Endothelial cell of umbilical vein (primary cell): ENCODE measurements at regions not wholly inside any gene's neighbourhood (a gene's known extent, or its start where the extent isn't known, plus 50 kb on each side); places are given as distances from the start of the nearest gene placed in this dataset.
"Not testable (repeated sequence)": the region's sequence is repeated elsewhere in the genome, so short reads cannot be mapped to it uniquely, and the experiment has no call there.

Experiments used
- BruUV-seq: library from RNA; stranded (reverse); fragments of 400-500 nt; replicated peaks from 2 replicates; lab custom pipeline; 2021; lab: Mats Ljungman, UMichigan
- CTCF ChIA-PET: fragments of 300-600, 350-600 bp; sonication (Branson Sonifier 250); formaldehyde crosslinking; loops from one replicate; lab custom pipeline; 2021; ENCODE audit warnings: antibody characterized with exemption, inconsistent platforms; lab: Charles Lee
- POLR2A ChIA-PET: fragments of 300-600, 350-600 bp; sonication (Branson Sonifier 250); formaldehyde crosslinking; loops from one replicate; lab custom pipeline; 2021; ENCODE audit warnings: antibody characterized with exemption, inconsistent platforms; lab: Charles Lee
- DNase-seq: peaks from one replicate; pipeline ENCODE4 v3.0.0-alpha.2; 2011; ENCODE audit warnings: low read depth, low spot score
- FAIRE-seq: peaks from 2 replicates; lab custom pipeline; 2011; peaks lifted over from hg19 to GRCh38; lab: Jason Lieb, UNC
- H2AFZ ChIP-seq: 2 replicates; pipeline ENCODE4 v1.6.0; 2012; ENCODE audit warnings: low read depth, low read length, control low read depth, inconsistent platforms
- H3K27ac ChIP-seq: 2 replicates; pipeline ENCODE4 v1.5.1; 2011; ENCODE audit warnings: low read depth, mild to moderate bottlenecking, control low read depth, low read length, moderate library complexity; ENCODE audit not compliant: insufficient read depth
- H3K27me3 ChIP-seq, 2 experiments: 2 replicates each; pipeline versions ENCODE4 v1.6.0 to v1.6.1; 2011; ENCODE audit warnings: low read length in 2 of 2, mixed read lengths in 1 of 2; ENCODE audit not compliant: control insufficient read depth in 2 of 2, insufficient read depth in 2 of 2
- H3K36me3 ChIP-seq, 2 experiments: 2 replicates in 1 of 2; 3 replicates in 1 of 2; pipeline ENCODE4 v1.5.1; 2011; ENCODE audit warnings: low read length in 2 of 2, mild to moderate bottlenecking in 1 of 2, moderate library complexity in 1 of 2; ENCODE audit not compliant: control insufficient read depth in 2 of 2, insufficient read depth in 2 of 2; ENCODE audit errors: extremely low read depth in 1 of 2
- H3K4me1 ChIP-seq: 3 replicates; pipeline ENCODE4 v1.5.1; 2011; ENCODE audit warnings: mild to moderate bottlenecking, low read length; ENCODE audit not compliant: control insufficient read depth, insufficient read depth; ENCODE audit errors: extremely low read depth
- H3K4me2 ChIP-seq: 2 replicates; pipeline ENCODE4 v1.6.1; 2011; ENCODE audit warnings: low read length, control low read depth, mixed read lengths; ENCODE audit not compliant: insufficient read depth
- H3K4me3 ChIP-seq, 3 experiments: fragments of 200-600 bp in 1 of 3; sonication (generic), shearing (Covaris generic) in 1 of 3; replicated peaks in 1 of 3; 2 replicates each; pipeline ENCODE4 v1.5.1; 2011 to 2016; ENCODE audit warnings: control low read depth in 3 of 3, low read length in 3 of 3, mild to moderate bottlenecking in 2 of 3, inconsistent platforms in 1 of 3, low read depth in 1 of 3, moderate library complexity in 1 of 3; ENCODE audit not compliant: insufficient read depth in 1 of 3
- H3K79me2 ChIP-seq: 2 replicates; pipeline ENCODE4 v1.6.0; 2012; ENCODE audit warnings: low read length, inconsistent platforms; ENCODE audit not compliant: control insufficient read depth, insufficient read depth
- H3K9ac ChIP-seq: replicated peaks from 2 replicates; pipeline ENCODE3; 2011; ENCODE audit warnings: low read length, control low read depth; ENCODE audit not compliant: insufficient read depth; ENCODE audit errors: extremely low read depth
- H3K9me1 ChIP-seq: replicated peaks from 3 replicates; pipeline ENCODE4 v1.6.0; 2011; ENCODE audit warnings: mild to moderate bottlenecking, low read length; ENCODE audit not compliant: control insufficient read depth, insufficient read depth; ENCODE audit errors: extremely low read depth
- H3K9me3 ChIP-seq: replicated peaks from 2 replicates; pipeline ENCODE4 v1.5.1; 2012; ENCODE audit warnings: low read length, inconsistent platforms; ENCODE audit not compliant: control insufficient read depth, insufficient read depth
- H4K20me1 ChIP-seq: replicated peaks from 2 replicates; pipeline ENCODE3; 2011; ENCODE audit warnings: mild to moderate bottlenecking, low read length; ENCODE audit not compliant: control insufficient read depth, insufficient read depth; ENCODE audit errors: extremely low read depth
- EZH2 ChIP-seq: IDR thresholded peaks from 2 replicates; pipeline ENCODE4 v1.6.1; 2012; ENCODE audit warnings: borderline replicate concordance, low read depth, mild to moderate bottlenecking, moderate library complexity, low read length, inconsistent platforms; ENCODE audit not compliant: severe bottlenecking
- FOS ChIP-seq: IDR thresholded peaks from 2 replicates; pipeline ENCODE4 v1.6.1; 2011; ENCODE audit warnings: mild to moderate bottlenecking, low read length, moderate library complexity, borderline replicate concordance; ENCODE audit not compliant: insufficient read depth
- GATA2 ChIP-seq: IDR thresholded peaks from 2 replicates; pipeline ENCODE4 v1.7.0; 2011; ENCODE audit warnings: low read depth, mild to moderate bottlenecking, moderate library complexity, mixed read lengths, low read length; ENCODE audit not compliant: insufficient read length, insufficient read depth
- JUN ChIP-seq: IDR thresholded peaks from 2 replicates; pipeline ENCODE4 v1.6.1; 2011; ENCODE audit warnings: borderline replicate concordance, low read depth; ENCODE audit not compliant: insufficient read length, insufficient read depth
- MYC ChIP-seq: IDR thresholded peaks from one replicate; pipeline ENCODE4 v1.6.1; 2011; ENCODE audit warnings: mild to moderate bottlenecking, low read depth, low read length
- POLR2A ChIP-seq: IDR thresholded peaks from 2 replicates; pipeline ENCODE4 v1.6.1; 2012; ENCODE audit warnings: low read depth, mild to moderate bottlenecking, control low read depth, low read length
- POLR2AphosphoS5 ChIP-seq: IDR thresholded peaks from 2 replicates; pipeline ENCODE4 v1.6.1; 2012; ENCODE audit warnings: low read depth, mild to moderate bottlenecking, control low read depth, low read length, moderate library complexity; ENCODE audit not compliant: insufficient read depth
- dilution Hi-C: fragments of 300-500 bp; cut with MboI; formaldehyde crosslinking; loops from one replicate; pipeline ENCODE4 v1.15.0; 2019; ENCODE audit warnings: low sequenced_read_pairs; ENCODE audit not compliant: extremely low pct_ligation_motif_present
- intact Hi-C: fragments of 100-400 bp; cut with micrococcal nuclease; formaldehyde crosslinking; loops from one replicate; pipeline ENCODE4 v1.10.0; 2022
- TF ChIP-seq, protein P1 (sequence below): IDR thresholded peaks from 2 replicates; pipeline ENCODE4 v1.6.1; 2011; ENCODE audit not compliant: insufficient read depth, insufficient read length
- TF ChIP-seq, protein P2 (sequence below), 2 donors: IDR thresholded peaks; 1 replicate in 1 of 2; 2 replicates in 1 of 2; pipeline ENCODE4 v1.5.1; 2011; ENCODE audit warnings: low read length in 2 of 2, mild to moderate bottlenecking in 2 of 2, moderate library complexity in 2 of 2, control low read depth in 1 of 2, inconsistent platforms in 1 of 2, low read depth in 1 of 2; ENCODE audit not compliant: insufficient read depth in 1 of 2; ENCODE audit errors: extremely low read depth in 1 of 2

DNA sequence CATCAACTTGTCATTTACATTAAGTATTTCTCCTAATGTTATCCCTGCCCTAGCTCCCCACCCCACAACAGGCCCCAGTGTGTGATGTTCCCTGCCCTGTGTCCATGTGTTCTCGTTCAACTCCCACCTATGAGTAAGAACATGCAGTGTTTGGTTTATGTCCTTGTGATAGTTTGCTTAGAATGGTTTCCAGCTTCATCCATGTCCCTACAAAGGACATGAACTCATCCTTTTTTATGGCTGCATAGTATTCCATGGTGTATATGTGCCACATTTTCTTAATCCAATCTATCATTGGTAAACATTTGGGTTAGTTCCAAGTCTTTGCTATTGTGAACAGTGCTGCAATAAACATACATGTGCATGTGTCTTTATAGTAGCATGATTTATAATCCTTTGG is 106.3 kb downstream of the CCDC71L start:
- POLR2A ChIA-PET, H3K79me2 ChIP-seq, FAIRE-seq, H2AFZ ChIP-seq, DNase-seq, dilution Hi-C loops, H3K27ac ChIP-seq, H3K27me3 ChIP-seq, intact Hi-C loops, H3K4me2 ChIP-seq, H3K9ac ChIP-seq, H3K36me3 ChIP-seq, H4K20me1 ChIP-seq, H3K9me1 ChIP-seq, CTCF ChIA-PET, H3K9me3 ChIP-seq, H3K4me1 ChIP-seq, H3K4me3 ChIP-seq, BruUV-seq: not testable (repeated sequence)

DNA sequence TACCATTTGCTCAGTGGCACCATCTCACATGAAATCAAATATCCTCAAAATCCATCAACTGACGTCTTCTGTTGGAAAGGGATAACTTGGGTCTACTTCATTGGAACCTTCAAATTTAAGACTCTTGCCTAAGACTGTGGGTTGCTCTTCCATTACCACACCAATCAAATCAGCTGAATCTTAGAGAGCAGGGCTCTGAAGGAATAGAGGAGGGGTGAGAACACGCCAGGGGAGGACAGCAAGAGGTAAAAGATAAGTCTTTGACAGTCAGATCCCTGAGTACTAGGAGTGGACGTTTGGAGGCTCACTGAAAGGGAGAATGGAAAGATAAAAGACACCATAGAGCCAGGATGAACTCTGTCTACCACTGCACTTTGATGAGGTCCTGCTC is 107.5 kb downstream of the CCDC71L start:
- H3K4me3 ChIP-seq, result no peak overlapping the region
- intact Hi-C loops (no loop called here), dilution Hi-C loops (no loop called here)
- H4K20me1 ChIP-seq, result no peaks in the 10 kb centered on the region
- H2AFZ ChIP-seq, result no peak overlapping the region
- POLR2A ChIA-PET, result no interaction called here
- DNase-seq, result no peak
- CTCF ChIA-PET, result interaction anchor here (1.2 kb wide), 1 partner anchor 90 kb away, joined by 3 read pairs; no protein-coding TSS in a partner anchor
- TF ChIP-seq, protein P1, sequence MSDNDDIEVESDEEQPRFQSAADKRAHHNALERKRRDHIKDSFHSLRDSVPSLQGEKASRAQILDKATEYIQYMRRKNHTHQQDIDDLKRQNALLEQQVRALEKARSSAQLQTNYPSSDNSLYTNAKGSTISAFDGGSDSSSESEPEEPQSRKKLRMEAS, result no peak
- TF ChIP-seq POLR2AphosphoS5 (no peak), GATA2 (no peak), JUN (no peak), POLR2A (no peak), FOS (no peak), EZH2 (no peak), MYC (no peak)
- TF ChIP-seq, protein P2, sequence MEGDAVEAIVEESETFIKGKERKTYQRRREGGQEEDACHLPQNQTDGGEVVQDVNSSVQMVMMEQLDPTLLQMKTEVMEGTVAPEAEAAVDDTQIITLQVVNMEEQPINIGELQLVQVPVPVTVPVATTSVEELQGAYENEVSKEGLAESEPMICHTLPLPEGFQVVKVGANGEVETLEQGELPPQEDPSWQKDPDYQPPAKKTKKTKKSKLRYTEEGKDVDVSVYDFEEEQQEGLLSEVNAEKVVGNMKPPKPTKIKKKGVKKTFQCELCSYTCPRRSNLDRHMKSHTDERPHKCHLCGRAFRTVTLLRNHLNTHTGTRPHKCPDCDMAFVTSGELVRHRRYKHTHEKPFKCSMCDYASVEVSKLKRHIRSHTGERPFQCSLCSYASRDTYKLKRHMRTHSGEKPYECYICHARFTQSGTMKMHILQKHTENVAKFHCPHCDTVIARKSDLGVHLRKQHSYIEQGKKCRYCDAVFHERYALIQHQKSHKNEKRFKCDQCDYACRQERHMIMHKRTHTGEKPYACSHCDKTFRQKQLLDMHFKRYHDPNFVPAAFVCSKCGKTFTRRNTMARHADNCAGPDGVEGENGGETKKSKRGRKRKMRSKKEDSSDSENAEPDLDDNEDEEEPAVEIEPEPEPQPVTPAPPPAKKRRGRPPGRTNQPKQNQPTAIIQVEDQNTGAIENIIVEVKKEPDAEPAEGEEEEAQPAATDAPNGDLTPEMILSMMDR (IDR thresholded peaks at IDR 0.05; ENCODE audit: extremely low read depth in 1 of 2, insufficient read depth in 1 of 2, low read depth in 1 of 2, low read length in 2 of 2), result no peak
- H3K27me3 ChIP-seq, result no peaks in the 10 kb centered on the region
- no peaks in the 10 kb centered on the region for H3K79me2 ChIP-seq
- no peaks in the 10 kb centered on the region for H3K9me3 ChIP-seq
- H3K36me3 ChIP-seq, result no peaks in the 10 kb centered on the region
- H3K27ac ChIP-seq, result no peak overlapping the region
- H3K4me1 ChIP-seq, result no peaks in the 10 kb centered on the region
- no peaks in the 10 kb centered on the region for H3K9me1 ChIP-seq
- no peak for FAIRE-seq
- H3K4me2 ChIP-seq, result no peak overlapping the region
- no TSS peak for BruUV-seq
- no peak overlapping the region for H3K9ac ChIP-seq
